Epithelial cell of esophagus (primary cell): ENCODE measurements at regions not wholly inside any gene's neighbourhood (a gene's known extent, or its start where the extent isn't known, plus 50 kb on each side); places are given as distances from the start of the nearest gene placed in this dataset.

ENCODE experiments used
- DNase-seq: peaks from one replicate; pipeline ENCODE4 v3.0.0; 2010; ENCODE audit warnings: low read depth
- H3K4me3 ChIP-seq: 2 replicates; pipeline ENCODE4 v1.5.1; 2011; ENCODE audit warnings: mild to moderate bottlenecking, low read length, control low read depth
- TF ChIP-seq, protein P1 (sequence below): IDR thresholded peaks from 2 replicates; pipeline ENCODE4 v1.5.1; 2011; ENCODE audit warnings: low read depth, mild to moderate bottlenecking, low read length, control low read depth, inconsistent platforms; ENCODE audit not compliant: insufficient read depth; ENCODE audit errors: missing control alignments

DNA sequence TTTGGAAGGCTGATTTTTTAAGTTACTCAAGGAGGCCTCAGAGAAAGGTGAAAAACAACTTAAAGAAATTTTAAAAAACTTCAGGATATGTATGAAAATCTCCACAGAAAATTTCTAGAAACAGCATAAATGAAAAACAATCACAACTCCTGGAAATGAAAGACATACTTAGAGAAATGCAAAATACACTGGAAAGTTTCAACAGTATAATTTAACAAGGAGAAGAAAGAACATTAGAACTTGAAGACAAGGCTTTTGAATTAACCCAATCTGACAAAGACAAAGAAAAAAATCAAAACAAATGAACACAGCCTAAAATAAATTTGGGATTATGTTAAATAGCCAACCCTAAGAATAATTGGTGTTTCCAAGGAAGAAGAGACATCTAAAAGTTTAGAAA, 300.5 kb downstream of the ANTXR2 start:
- no peak overlapping the region for H3K4me3 ChIP-seq
- no peak for DNase-seq
- TF ChIP-seq, protein P1, sequence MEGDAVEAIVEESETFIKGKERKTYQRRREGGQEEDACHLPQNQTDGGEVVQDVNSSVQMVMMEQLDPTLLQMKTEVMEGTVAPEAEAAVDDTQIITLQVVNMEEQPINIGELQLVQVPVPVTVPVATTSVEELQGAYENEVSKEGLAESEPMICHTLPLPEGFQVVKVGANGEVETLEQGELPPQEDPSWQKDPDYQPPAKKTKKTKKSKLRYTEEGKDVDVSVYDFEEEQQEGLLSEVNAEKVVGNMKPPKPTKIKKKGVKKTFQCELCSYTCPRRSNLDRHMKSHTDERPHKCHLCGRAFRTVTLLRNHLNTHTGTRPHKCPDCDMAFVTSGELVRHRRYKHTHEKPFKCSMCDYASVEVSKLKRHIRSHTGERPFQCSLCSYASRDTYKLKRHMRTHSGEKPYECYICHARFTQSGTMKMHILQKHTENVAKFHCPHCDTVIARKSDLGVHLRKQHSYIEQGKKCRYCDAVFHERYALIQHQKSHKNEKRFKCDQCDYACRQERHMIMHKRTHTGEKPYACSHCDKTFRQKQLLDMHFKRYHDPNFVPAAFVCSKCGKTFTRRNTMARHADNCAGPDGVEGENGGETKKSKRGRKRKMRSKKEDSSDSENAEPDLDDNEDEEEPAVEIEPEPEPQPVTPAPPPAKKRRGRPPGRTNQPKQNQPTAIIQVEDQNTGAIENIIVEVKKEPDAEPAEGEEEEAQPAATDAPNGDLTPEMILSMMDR = no peak

GRCh38 chr4:79764120-79764519, 308.9 kb downstream of the ANTXR2 start:
- H3K4me3 ChIP-seq = no peak overlapping the region
- TF ChIP-seq, protein P1 = no peak
- DNase-seq = no peak

- no peak for DNase-seq
- TF ChIP-seq, protein P1 = no peak
Observed at GRCh38 chr4:79763486-79764075, 309.4 kb downstream of the ANTXR2 start.

GRCh38 chr4:79759793-79760192, 313.2 kb downstream of the ANTXR2 start:
- TF ChIP-seq, protein P1 = no peak
- no peak for DNase-seq
- no peak overlapping the region for H3K4me3 ChIP-seq

More at GRCh38 chr4:79763486-79764075, 309.4 kb downstream of the ANTXR2 start:
- no peak overlapping the region for H3K4me3 ChIP-seq

GRCh38 chr4:79757600-79757999, 315.4 kb downstream of the ANTXR2 start:
- no peak for DNase-seq
- H3K4me3 ChIP-seq = no peak overlapping the region
- TF ChIP-seq, protein P1 = no peak

DNA sequence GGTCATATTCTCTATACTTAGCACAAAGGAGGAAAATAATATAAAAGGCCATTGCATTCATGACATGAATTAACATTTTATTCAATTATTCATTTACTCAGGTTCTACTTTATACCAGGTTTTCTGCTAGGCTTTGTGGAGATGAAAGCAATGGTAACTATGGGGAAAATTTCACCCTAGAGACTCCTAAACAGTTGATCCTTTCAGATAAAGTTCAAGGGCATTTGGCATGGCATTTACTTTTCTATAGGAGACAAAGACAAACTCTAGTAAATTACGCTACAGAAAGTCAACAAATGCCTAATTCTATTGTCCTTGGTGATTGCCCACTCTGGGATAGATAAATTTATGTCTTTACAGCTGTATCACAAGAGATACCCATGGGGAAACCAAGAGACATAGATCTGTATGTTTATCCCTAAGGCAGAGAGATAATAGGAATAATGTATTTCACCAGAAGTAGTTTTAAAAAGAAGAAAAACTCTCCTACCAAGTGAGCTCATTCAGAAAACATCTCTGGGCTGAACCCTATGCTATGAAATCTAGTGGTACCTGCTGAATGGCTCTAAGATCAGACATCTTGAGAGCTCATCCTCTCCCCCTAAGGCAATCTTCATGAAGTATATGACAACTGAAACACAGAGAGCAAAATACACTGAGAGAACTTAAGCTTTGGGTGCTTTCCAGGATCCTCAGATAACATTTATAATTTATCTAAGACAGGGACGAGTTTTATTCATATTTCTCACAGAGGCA, 316.7 kb downstream of the ANTXR2 start:
- TF ChIP-seq, protein P1 = no peak
- DNase-seq = no peak

More for the DNA sequence above, 316.7 kb downstream of the ANTXR2 start:
- H3K4me3 ChIP-seq = no peak overlapping the region
